ENCODE measurements at regions not wholly inside any gene's neighbourhood (a gene's known extent, or its start where the extent isn't known, plus 50 kb on each side); places are given as distances from the start of the nearest gene placed in this dataset.

DNA sequence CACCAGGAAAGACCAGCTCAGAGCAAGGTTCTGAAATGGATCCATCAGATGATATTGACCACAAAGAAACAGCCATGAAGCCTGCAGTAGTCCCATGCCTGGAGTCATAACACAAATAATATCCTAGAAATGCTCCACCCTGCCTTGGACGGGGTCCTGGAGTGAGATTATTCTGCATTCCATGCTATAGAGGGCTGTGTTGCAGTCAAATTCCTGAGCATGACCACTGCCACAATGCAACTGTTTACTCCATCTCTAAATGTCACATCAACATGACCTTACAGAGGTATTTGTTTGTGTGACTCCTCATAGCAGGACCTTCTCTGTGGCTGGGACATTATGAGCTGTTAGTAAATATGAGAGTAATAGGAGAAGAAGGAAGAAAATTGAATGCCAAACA is 257.5 kb upstream of the TCF21 start:
- DNase-seq (ENCODE audit: low spot score) = no peak

DNA sequence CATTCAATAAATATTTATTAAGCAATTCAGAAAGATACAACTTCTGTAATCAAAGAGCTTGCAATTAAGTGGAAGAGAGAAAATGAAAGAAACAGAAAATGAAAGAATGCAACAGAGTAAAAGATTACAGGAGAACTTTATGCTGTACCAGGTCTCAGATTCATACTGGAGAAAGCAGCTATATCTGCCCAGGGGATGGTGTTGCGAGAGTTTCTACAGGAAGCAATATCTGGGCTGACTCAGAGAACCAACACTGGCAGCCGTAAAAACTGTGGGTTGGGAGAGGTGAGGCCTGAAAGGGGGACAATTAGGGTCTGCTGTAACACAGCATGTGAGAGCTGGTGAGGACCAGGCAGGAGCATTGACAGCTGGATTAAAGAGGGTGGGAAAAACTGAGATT is 256.7 kb upstream of the TCF21 start:
- DNase-seq (ENCODE audit: low spot score) = no peak

DNA sequence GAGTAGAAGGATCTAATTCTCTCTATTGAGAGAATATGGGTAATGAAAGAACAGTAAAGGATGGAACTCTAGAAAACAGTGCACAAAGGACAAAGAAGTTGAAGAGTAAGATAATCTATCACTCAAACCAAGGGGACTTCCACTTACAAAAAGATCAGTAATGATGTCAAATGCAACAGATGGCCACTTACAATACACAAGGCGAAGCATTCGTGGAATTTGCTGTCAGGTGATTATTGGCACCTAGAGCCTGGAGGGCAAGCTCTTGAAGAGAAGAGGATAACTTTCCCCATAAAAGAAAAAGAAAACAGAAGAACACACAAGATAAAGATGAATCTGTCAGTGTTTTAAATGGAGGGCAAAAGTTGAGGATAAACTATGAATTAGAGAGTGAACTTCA is 256.0 kb upstream of the TCF21 start:
- no peak for DNase-seq (ENCODE audit: low spot score)

DNA sequence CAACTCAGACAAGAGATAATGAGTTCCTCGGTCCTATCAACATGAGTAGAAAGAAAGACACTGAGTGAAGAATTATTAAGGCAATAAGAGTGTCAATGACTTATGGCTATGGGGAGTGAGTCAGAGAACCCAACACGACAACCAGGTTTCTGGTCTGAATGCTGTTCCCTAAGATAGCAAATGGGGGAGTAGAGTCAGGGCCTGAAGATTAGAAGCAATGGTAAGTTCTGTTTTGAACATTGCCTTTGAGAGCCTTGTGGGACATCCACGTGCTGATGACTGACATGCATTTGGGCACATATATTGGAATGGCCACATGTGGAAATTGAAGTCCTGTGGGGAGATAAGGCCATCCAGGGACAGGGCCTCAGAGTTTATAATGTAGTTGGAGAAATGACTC is 254.4 kb upstream of the TCF21 start:
- DNase-seq (ENCODE audit: low spot score) = no peak

DNA sequence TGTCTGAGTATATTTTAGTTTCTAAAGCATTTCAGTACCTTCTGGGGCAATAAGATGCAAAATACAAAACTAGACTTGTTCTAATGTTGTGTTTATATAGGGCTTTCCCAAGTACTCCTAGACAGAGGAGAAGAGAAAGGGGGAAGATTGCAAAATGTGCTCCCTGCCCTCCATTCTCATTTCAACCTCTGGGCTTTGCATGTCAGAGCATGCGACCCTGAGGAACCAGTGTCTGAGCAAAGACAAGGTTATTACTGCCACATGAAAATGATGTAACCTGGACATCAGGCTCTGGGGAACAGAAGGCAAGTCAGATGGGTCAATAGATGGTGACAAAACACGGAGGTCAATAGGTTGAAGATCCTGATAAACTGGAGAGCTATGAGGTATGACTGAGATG is 253.5 kb upstream of the TCF21 start:
- DNase-seq (ENCODE audit: low spot score) = no peak

DNA sequence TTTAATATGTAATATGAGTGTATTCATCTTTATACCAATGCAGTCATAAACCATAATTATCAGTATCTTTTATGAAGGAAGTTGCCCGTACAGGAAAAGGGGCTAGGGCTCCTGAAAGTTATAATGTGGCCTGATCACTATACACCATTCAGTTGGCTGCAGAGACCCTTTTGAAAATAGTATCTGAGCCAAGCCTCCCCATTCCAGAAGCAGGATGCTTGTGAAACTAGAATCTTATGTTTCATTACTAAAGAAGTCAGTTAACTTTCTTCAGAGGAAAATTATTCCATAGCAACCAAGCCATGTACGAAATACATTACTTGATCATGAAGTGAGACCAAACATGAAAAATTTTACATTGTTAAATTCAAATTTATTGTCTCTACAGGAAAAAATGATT is 251.5 kb upstream of the TCF21 start:
- DNase-seq (ENCODE audit: low spot score) = no peak

DNA sequence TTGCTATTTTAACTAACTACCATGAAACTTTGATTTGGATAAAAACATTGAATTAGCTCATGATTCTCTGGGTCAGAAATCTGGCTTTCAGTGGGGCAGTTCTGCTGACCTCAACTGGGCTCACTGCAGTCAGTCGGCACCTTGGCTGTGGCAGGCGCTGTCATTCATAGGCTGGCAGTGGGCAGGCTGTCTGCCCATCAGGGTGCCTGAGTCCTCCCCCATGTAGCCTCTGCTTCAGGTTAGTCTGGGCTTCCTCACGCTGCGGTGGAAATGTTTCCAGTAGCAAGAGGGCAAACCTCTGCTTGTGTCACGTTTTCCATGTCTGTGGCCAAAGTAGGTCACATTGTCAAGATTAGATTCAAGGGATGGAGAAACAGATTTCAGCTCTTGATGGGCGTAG is 251.0 kb upstream of the TCF21 start:
- no peak for DNase-seq (ENCODE audit: low spot score)

DNA sequence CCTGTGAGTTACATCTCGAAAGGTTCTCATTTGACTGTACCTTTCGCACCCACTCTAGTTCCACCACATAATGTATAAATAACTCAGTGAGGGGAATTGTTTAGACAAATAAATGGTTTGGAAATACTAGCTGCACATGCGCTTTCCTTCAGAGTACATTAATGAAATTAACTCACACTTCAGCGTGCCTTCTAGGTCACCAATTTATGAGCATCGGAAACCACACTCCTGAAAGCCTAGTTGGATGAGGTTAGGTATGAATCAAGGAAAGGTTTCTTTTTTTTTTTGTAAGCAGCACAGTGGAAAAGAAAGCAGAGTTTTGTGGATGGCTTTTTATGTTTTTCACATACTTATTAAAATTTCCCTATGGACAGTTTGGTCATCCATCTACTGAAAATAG is 247.8 kb upstream of the TCF21 start:
- no peak for DNase-seq (ENCODE audit: low spot score)

DNA sequence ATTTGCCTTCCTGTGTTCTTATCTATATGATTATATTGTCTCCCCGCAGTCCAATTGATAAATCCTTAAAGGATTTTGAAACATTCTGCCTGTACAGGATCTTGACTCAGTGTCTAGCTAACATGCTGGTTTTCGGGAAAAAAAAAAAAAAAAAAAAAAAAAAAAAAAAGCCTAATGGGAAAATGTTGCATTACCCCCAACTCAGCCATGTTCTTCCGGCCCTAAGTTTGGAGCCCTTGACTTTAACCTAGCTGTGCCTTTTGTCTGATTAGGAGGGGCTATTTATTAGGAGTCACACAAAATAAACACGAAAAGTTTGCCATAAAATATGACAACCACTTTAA is 244.4 kb upstream of the TCF21 start:
- DNase-seq (ENCODE audit: low spot score) = no peak

DNA sequence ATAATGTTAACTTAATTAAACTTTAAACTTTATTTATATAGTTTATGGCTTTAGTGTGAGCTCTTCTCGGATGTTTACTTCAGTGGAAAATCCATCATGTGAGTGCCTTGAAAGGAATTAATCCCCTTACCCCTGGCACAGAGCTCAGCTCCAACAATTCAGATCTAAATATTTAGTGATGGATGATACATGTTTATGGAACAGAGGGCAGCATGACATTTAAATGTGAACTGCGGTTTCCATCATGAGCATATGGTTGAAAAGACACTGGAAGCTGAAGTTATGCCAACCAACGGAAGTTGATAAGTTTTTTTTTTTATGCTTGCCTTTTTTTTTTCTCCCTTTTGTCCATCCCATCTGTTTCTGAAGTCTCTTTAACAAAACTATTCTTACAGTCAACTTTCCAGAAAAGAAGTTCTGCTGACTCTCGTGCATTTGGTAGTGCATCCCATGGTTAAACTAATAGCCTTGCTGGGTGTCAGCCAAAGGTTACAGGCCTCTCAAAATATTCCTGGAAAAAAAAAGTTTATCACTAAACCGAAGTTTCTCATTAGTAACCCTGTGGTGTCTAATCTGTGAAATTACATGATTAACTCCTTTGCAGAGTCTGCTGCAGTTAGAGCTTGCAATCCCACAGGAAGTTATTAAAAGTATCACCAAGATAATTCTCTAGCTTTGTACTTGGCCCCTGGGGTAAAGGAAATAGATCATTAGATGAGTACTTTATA is 243.9 kb upstream of the TCF21 start:
- no peak for DNase-seq (ENCODE audit: low spot score)

DNA sequence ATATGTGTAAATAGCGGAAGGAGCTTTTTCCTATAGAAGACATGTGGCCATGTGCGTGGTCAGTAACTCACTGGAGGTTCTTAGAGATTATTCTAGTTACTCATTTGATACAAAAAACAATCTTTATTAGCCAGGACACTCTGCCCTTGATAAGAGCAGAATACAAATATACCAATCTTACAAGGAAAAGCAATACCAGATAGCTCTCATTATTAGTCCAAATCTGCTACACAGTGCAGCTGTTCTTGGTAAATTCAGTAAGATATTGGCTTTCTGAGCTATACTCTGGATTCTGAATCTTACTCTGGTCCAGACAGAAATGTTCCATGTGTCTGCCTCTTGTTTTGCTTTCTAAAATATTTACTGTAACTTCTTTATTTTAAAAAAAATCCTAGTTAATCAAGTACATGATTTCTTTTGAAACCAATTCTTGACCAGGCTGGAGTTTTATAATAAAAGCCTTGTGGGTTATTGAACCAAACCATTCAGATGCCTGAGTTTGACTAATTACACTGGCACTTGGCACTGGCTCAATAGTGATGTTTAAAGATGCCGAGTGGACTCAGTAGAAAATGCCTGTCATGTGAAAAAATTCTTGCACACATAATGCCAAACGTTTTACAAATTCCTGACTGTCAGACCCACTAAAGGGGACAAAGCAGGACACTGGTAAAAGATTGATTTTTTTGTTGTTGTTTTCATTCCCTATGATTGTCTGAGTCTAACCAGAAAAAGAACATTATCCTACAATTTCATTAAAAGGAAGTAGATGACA is 242.8 kb upstream of the TCF21 start:
- no peak for DNase-seq (ENCODE audit: low spot score)

DNA sequence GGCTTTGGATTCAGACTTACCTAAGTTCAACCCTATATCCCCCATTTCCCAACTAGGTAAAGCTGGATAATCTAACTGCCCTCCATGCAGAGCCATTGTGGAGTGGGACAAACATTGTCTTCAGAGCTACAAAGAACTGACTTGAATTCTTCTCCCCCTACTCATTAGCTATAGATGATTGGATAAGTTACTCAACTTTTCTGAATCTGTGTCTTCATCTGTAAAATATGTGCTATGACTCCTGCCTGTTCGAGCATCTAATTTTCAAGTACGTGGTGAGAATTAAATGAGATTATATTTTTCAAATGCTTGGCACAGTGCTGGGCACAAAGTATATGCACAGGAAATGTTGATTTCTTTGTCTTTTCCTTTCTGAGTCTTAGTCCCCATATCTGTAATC is 240.3 kb upstream of the TCF21 start:
- DNase-seq (ENCODE audit: low spot score) = no peak

DNA sequence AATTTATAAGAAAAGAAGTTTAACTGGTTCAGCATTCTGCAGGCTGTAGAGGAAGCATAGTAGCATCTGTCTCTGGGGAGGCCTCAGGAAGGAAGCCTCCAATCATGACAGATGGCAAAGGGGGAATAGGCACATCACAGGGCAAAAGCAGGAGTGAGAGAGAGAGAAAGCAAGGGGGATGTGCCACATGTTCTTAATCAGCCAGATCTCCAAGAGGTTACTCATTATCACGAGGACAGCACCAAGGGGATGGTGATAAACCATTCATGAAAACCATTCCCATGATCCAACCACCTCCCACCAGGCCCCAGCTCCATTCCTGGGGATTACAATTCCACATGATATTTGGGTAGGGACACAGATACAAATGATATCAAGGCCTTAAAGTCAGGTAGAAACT is 217.5 kb upstream of the TCF21 start:
- no peak for DNase-seq (ENCODE audit: low spot score)

DNA sequence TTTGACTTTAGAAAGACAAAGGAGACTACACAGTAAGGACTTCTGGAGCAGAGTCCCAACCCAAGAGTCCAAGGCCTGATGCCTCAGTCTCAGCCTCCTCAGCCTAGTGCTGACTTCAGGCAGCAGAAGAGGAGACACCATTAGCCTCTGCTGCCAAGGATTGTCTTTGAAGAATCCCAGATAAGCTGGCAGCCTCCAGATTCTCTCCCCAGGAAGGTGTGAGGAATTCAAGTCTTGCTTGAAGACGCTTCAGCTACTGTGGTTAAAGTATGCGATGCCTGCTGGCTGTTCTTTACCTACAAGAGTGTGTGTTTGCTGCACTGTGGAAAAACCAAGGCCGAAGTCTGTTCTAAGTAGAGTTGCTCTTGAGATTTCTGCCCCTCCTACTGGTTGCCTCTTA is 215.9 kb upstream of the TCF21 start:
- no peak for DNase-seq (ENCODE audit: low spot score)

DNA sequence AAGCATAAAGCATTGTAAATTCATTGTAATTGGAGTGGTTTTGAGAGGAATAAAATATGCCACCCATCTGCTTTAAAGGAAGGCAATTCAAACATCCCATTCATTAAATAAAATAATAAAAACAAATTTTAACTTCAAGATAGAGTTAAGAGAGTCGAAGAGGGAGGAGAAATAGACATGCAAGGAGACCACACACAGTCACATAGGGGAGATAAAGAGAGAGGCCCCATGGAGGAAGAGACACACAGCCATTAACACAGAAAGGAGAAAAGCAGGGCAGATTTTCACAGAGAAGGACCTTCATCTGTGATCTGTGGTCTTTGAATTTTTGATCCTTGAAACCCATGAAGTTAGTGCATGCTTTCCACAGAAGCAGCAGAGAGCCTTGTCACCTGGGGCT is 214.3 kb upstream of the TCF21 start:
- no peak for DNase-seq (ENCODE audit: low spot score)

DNA sequence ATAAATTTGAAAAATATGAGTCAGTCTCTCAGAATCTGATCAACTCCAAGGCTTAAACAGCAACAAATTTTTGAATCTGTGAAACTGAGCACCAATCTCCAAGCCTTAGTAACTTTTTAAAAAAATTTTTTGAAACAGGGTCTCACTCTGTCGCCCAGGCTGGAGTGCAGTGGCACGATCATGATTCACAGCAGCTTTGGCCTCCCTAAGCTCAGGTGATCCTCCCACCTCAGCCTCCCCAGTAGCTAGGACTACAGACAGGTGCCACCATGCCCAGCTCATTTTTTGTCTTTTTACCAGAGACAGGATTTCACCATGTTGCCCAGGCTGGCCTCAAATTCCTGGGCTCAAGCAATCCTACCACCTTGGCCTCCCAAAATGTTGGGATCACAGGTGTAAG is 207.9 kb upstream of the TCF21 start:
- no peak for DNase-seq (ENCODE audit: low spot score)

DNA sequence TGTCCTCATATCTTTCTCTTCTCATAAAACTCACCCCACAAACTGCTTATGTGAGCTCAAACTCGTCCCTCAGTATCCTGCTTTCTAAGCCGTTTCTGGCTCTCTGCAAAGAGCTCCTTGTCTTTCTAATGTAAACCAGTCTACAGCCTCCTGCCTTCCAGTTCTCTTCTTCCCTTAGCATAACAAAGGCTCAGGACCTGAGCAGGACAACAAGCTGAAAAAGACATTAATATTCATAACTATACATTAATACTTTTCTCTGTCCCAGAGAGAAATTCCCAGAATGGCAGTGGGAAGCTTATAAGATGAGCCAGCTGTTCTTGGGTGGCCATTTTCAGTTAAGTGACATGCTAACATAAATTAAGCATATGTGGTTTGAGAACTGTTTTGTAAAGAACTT is 207.0 kb upstream of the TCF21 start:
- DNase-seq (ENCODE audit: low spot score) = no peak

DNA sequence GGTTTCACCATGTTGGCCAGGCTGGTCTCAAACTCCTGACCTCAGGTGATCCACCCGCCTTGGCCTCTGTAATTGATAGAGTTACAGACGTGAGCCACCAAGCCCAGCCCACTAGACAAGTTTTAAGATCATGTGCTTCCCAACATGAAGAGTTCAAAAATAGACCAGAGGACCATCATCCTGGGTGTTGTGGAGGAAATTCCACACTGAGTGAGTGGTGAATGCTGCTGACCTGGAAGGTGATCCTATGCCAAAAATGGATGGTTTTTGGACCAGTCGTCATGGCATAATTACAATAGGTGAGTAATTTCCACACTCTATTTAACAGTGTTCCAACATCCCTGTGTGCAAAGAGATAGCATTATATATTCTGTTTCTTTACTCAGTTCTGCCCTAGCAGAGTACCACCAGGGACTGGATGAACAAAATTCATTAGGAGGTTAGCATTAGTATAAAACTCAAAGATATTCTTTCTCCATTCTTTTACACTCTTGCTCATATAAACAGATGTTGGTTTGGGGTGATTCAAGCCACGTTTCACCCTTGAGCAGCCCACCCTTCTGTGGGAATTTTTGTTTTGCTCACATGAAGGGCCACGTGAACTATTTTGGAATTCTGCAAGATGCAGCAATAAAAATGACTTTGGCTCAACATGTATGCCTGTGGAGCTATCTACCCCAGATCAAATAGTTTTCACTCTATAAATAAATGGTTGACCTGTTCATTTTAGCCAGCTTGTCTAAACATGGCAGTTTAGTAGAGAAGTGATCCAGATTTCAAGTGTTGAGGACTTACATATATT is 206.2 kb upstream of the TCF21 start:
- DNase-seq (ENCODE audit: low spot score) = no peak

DNA sequence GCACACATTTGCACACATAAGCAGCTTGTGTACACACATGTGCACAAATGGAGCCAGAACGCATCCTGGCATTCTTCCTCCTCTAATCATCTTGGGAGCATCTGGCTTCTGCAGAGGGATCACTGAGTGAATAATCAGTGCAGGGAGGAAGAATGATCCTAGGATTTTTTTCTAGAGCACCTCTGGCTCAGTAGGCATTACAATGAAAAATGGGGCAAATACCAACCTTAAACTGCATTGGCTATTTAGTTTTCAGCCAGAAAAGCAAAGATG is 205.7 kb upstream of the TCF21 start:
- DNase-seq (ENCODE audit: low spot score) = no peak

DNA sequence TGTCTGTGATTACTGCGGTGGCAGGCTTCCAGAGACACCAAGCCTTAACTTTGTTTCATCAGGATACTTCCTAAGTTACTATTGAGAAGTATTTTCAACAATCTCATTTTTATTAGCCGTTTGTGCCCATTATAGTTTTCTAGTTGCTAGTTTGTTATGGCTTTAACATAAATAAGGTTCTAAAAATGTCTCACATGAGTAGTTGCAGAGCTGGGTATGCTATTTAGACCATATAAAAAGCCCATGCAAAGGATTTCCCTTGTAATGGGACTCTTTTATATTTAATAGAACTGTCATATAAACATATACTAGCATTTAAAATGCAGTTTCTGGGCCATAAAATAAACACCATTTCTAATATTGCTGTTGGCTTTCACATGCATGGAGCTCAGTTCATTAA is 205.3 kb upstream of the TCF21 start:
- no peak for DNase-seq (ENCODE audit: low spot score)

DNA sequence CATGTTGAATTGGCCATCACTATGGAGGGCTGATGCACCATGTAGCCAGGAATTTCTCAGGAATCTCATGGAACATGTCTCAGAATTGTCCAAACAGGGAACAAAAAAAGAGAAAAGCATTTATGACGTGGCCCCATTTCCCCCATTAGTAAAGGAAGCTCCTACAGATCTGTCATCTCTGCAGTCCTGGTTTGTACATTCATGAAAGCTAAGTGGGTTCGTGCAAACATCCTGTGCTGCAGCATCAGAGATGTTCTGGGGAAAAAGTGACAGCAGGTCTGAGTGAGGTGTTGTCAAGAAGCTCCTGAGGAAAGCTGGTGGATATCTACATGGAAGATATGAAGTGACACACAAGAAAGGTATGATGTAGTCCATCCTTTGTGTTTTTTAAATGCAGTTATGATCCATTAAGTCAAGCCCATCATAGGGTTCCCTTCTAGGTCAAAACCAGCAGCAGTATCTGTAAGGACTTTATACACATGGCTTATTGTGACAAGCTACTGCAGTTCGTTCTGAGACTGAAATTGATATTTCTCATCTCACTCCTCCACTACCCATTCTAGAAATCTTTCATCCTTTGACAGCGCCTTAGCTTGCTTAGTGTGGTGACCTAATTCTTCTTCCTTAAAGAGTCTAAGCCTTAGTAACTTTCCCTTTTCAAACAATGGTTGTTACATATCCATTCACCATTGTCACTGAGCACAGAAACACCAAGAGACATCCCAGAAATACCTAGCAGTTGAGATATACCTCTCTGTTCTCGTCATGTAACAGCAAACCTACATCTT is 200.0 kb upstream of the TCF21 start:
- DNase-seq (ENCODE audit: low spot score) = no peak

DNA sequence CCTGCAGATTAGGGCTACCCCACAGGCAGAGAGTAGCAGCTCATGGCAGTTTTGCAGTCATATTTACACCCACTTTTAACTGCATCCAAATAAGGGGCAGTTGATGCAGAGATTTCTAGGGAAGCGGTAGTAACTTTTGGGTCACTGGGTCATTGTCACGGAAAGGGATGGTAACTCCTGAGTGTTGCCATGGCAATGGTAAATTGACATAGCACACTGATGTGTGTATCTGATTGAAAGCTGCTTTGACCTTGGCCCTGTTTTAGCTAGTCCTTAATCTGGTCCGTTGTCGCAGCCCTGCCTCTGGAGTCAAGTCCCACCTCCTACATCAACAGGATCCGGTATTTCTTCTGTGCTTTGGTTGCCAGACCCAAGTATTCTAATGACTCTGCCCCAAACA is 199.1 kb upstream of the TCF21 start:
- DNase-seq (ENCODE audit: low spot score) = no peak

DNA sequence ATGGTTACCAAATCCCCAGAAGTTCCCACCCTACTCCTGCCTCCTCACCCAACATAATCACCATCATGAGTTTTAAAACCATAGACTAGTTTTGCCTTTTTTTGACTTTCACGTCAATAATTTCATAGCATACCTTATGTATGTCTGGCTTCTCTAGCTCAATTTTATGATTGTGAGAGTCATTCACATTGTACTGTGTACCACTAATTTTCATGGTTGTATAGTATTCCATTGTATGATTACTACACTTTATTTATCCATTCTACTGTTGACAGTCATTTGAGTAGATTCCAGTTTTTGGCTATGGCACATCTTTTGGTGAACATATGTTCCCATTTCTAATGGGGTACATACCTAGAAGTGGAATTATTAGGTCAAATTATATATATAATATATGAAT is 195.3 kb upstream of the TCF21 start:
- DNase-seq (ENCODE audit: low spot score) = no peak

All from activated CD4-positive, alpha-beta T cell treated with anti-CD3 and anti-CD28 coated beads, Interleukin-2, Interleukin-4, amounts not matched to agents 100 ng/mL and 50 ng/mL, durations not matched to agents 16 hours and 8 hours (primary cell).